A673 (cell line): ENCODE measurements at regions not wholly inside any gene's neighbourhood (a gene's known extent, or its start where the extent isn't known, plus 50 kb on each side); places are given as distances from the start of the nearest gene placed in this dataset.

Experiments used
- BruUV-seq: library from RNA; stranded (reverse); fragments of 400-500 nt; replicated peaks from 2 replicates; lab custom pipeline; 2021; lab: Mats Ljungman, UMichigan
- CTCF ChIA-PET: fragments of 300-600 bp; sonication (Branson Sonifier 250); formaldehyde crosslinking; loops from one replicate; lab custom pipeline; 2022; ENCODE audit warnings: antibody characterized with exemption; lab: Charles Lee
- POLR2A ChIA-PET: fragments of 300-600 bp; sonication (Branson Sonifier 250); formaldehyde crosslinking; loops from one replicate; lab custom pipeline; 2022; ENCODE audit warnings: antibody characterized with exemption; ENCODE audit not compliant: low non-redundant PET; lab: Charles Lee
- DNase-seq: peaks from one replicate; pipeline ENCODE4 v3.0.0-alpha.2; 2015; ENCODE audit warnings: low spot score
- H3K27ac ChIP-seq: fragments of 200-600 bp; sonication (generic); 2 replicates; pipeline ENCODE4 v1.5.1; 2016; ENCODE audit warnings: mixed run types, low read depth, mild to moderate bottlenecking, mixed read lengths, antibody characterized with exemption, low read length; ENCODE audit not compliant: poor library complexity, severe bottlenecking
- H3K27me3 ChIP-seq: fragments of 200-600 bp; sonication (generic); replicated peaks from 2 replicates; pipeline ENCODE4 v1.6.1; 2017; ENCODE audit warnings: mixed run types, low read depth, mild to moderate bottlenecking, mixed read lengths, antibody characterized with exemption, low read length; ENCODE audit not compliant: insufficient read depth, poor library complexity
- H3K36me3 ChIP-seq: fragments of 200-600 bp; sonication (generic); 2 replicates; pipeline ENCODE4 v1.6.1; 2016; ENCODE audit warnings: mixed run types, mild to moderate bottlenecking, mixed read lengths, antibody characterized with exemption, low read length; ENCODE audit not compliant: insufficient read depth, poor library complexity, severe bottlenecking
- H3K4me1 ChIP-seq: fragments of 200-600 bp; sonication (generic); 2 replicates; pipeline ENCODE4 v1.6.1; 2017; ENCODE audit warnings: mixed run types, mild to moderate bottlenecking, mixed read lengths, antibody characterized with exemption, low read length; ENCODE audit not compliant: insufficient read depth, poor library complexity, severe bottlenecking
- H3K4me3 ChIP-seq: fragments of 200-600 bp; sonication (generic); 2 replicates; pipeline ENCODE4 v1.5.1; 2016; ENCODE audit warnings: low read depth, mixed run types, mild to moderate bottlenecking, mixed read lengths, low read length; ENCODE audit not compliant: poor library complexity, severe bottlenecking
- H3K9me3 ChIP-seq: fragments of 200-600 bp; sonication (generic); 2 replicates; pipeline ENCODE4 v1.6.1; 2016; ENCODE audit warnings: mixed run types, low read depth, mild to moderate bottlenecking, mixed read lengths, antibody characterized with exemption, low read length; ENCODE audit not compliant: poor library complexity, severe bottlenecking
- CTCF ChIP-seq: fragments of 300-800, 200-600 bp; sonication (generic); conservative IDR thresholded peaks from 2 replicates; pipeline ENCODE4 v1.5.1; 2017; ENCODE audit warnings: low read depth, mild to moderate bottlenecking, antibody characterized with exemption, low read length, moderate library complexity, mixed read lengths
- EZH2 ChIP-seq: fragments of 200-600 bp; sonication (generic); IDR thresholded peaks from 2 replicates; pipeline ENCODE4 v1.6.1; 2017; ENCODE audit warnings: borderline replicate concordance, low read depth, mild to moderate bottlenecking, mixed read lengths, antibody characterized with exemption, low read length; ENCODE audit not compliant: poor library complexity, severe bottlenecking
- intact Hi-C: fragments of 100-400 bp; cut with micrococcal nuclease; formaldehyde crosslinking; loops from one replicate; pipeline ENCODE4 v1.10.0; 2022; ENCODE audit not compliant: unreplicated experiment

DNA sequence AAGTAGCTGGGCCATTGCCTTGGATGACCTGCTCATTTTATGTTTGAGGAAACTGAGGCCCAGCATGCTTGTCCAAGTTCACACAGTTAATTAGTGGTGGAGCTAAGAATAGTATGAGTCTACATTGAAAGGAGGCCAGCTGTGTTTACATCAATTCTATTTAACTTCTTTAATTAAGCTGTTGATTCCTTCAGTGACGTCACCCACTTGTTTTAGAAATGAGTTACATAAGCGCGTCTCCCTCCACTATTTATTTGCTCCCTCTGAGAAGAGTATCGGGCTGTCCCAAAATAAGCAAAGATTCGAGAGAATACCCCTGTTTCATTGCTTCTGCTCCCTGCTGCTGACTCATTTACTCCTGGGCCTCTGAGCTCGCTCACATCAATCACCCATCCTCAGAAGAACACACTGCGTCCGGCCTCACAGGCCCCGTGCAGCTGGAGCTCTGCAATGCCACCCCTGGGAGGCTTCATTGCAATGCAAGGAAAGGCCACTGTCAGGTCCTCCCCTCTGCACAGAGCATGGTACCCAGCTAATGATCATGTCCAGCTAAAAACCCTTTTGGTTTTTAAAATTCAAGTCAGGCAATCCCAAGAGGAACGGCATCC is 74.8 kb upstream of the BMP2 start:
- POLR2A ChIA-PET: no interaction called here
- DNase-seq: no peak
- H3K36me3 ChIP-seq: no peaks in the 10 kb centered on the region
- no peaks in the 10 kb centered on the region for H3K27me3 ChIP-seq
- intact Hi-C loops: no loop called here
- no TSS peak for BruUV-seq
- H3K9me3 ChIP-seq: no peaks in the 10 kb centered on the region
- CTCF ChIA-PET: no interaction called here
- no peak overlapping the region for H3K27ac ChIP-seq
- no peak overlapping the region for H3K4me3 ChIP-seq
- no peaks in the 10 kb centered on the region for H3K4me1 ChIP-seq
- no peak for TF ChIP-seq CTCF
- no peak for TF ChIP-seq EZH2

GRCh38 chr20:6691516-6691915 is 76.0 kb upstream of the BMP2 start:
- POLR2A ChIA-PET: no interaction called here
- Histone ChIP-seq H3K27ac (no peak overlapping the region), H3K9me3 (no peaks in the 10 kb centered on the region), H3K4me1 (no peaks in the 10 kb centered on the region), H3K27me3 (no peaks in the 10 kb centered on the region), H3K36me3 (no peaks in the 10 kb centered on the region), H3K4me3 (no peak overlapping the region)
- BruUV-seq: no TSS peak
- TF ChIP-seq CTCF: no peak
- no peak for DNase-seq
- intact Hi-C loops: no loop called here
- CTCF ChIA-PET: no interaction called here

GRCh38 chr20:6689339-6689973 is 78.0 kb upstream of the BMP2 start:
- Histone ChIP-seq H3K9me3 (no peaks in the 10 kb centered on the region), H3K27ac (no peak overlapping the region), H3K4me3 (no peak overlapping the region), H3K4me1 (no peaks in the 10 kb centered on the region), H3K36me3 (no peaks in the 10 kb centered on the region), H3K27me3 (no peaks in the 10 kb centered on the region)
- POLR2A ChIA-PET: no interaction called here
- TF ChIP-seq CTCF (no peak), EZH2 (no peak)
- DNase-seq: no peak
- CTCF ChIA-PET: no interaction called here
- intact Hi-C loops: no loop called here
- BruUV-seq: no TSS peak
